HEK293 (cell line): ENCODE measurements at regions not wholly inside any gene's neighbourhood (a gene's known extent, or its start where the extent isn't known, plus 50 kb on each side); places are given as distances from the start of the nearest gene placed in this dataset.

ENCODE experiments used
- CTCF ChIA-PET: fragments of 350-600 bp; formaldehyde crosslinking; extraction: SDS; loops from one replicate; lab custom pipeline; 2021; ENCODE audit warnings: antibody characterized with exemption; lab: Yijun Ruan, JAX
- POLR2A ChIA-PET: fragments of 300-600 bp; formaldehyde crosslinking; extraction: SDS; loops from one replicate; lab custom pipeline; 2020; ENCODE audit warnings: antibody characterized with exemption, inconsistent platforms; lab: Yijun Ruan, JAX
- H3K27ac ChIP-seq: fragments of 200-500 bp; sonication (Bioruptor generic); 2 replicates; pipeline ENCODE4 v1.5.1; 2014; ENCODE audit warnings: low read depth, low read length, control low read depth, inconsistent platforms; ENCODE audit errors: extremely low read depth
- H3K36me3 ChIP-seq, 2 experiments: fragments of 200-500 bp in 1 of 2; sonication (Bioruptor generic) in 1 of 2; 1 replicate in 1 of 2; 2 replicates in 1 of 2; pipeline ENCODE4 v1.5.1; 2014 to 2017; ENCODE audit warnings: inconsistent platforms in 2 of 2, low read length in 2 of 2; ENCODE audit not compliant: control insufficient read depth in 2 of 2, insufficient read depth in 1 of 2
- H3K4me1 ChIP-seq: fragments of 200-500 bp; sonication (Bioruptor generic); 2 replicates; pipeline ENCODE4 v1.5.1; 2014; ENCODE audit warnings: mild to moderate bottlenecking, low read length, inconsistent platforms; ENCODE audit not compliant: control insufficient read depth, insufficient read depth
- H3K4me3 ChIP-seq: 2 replicates; pipeline ENCODE4 v1.5.1; 2011; ENCODE audit warnings: low read depth, mild to moderate bottlenecking, control low read depth, low read length, moderate library complexity
- H3K9me3 ChIP-seq: fragments of 200-500 bp; sonication (Bioruptor generic); 2 replicates; pipeline ENCODE4 v1.5.1; 2014; ENCODE audit warnings: low read depth, low read length, inconsistent platforms; ENCODE audit not compliant: control insufficient read depth, insufficient read depth
- BCL11B ChIP-seq: fragments of 450-650 bp; formaldehyde crosslinking; IDR thresholded peaks from 2 replicates; pipeline ENCODE4 v1.5.1; 2016; ENCODE audit warnings: low read depth, missing biosample characterization, missing genetic modification characterization
- HOXC10 ChIP-seq: sonication (generic); formaldehyde crosslinking; IDR thresholded peaks from 2 replicates; pipeline ENCODE4 v1.8.1; 2023; ENCODE audit warnings: mild to moderate bottlenecking, missing genetic modification reagents
- KLF9 ChIP-seq: fragments of 450-650 bp; formaldehyde crosslinking; IDR thresholded peaks from 2 replicates; pipeline ENCODE4 v1.5.1; 2016; ENCODE audit warnings: missing biosample characterization, missing genetic modification characterization, low read depth
- MEIS1 ChIP-seq: sonication (generic); formaldehyde crosslinking; IDR thresholded peaks from 2 replicates; pipeline ENCODE4 v1.8.1; 2022; ENCODE audit warnings: missing genetic modification reagents, mild to moderate bottlenecking, borderline replicate concordance
- SP2 ChIP-seq: fragments of 450-650 bp; formaldehyde crosslinking; IDR thresholded peaks from 2 replicates; pipeline ENCODE4 v1.5.1; 2016; ENCODE audit warnings: missing biosample characterization, missing genetic modification characterization
- ZBTB20 ChIP-seq: fragments of 450-650 bp; formaldehyde crosslinking; IDR thresholded peaks from 2 replicates; pipeline ENCODE4 v1.5.1; 2016; ENCODE audit warnings: missing biosample characterization, missing genetic modification characterization
- ZFHX2 ChIP-seq: fragments of 450-650 bp; formaldehyde crosslinking; conservative IDR thresholded peaks from 2 replicates; pipeline ENCODE4 v1.5.1; 2016; ENCODE audit warnings: missing biosample characterization, missing genetic modification characterization
- ZFP3 ChIP-seq: fragments of 450-650 bp; formaldehyde crosslinking; IDR thresholded peaks from 2 replicates; pipeline ENCODE4 v1.5.1; 2016; ENCODE audit warnings: low read depth, missing biosample characterization, missing genetic modification characterization
- ZNF140 ChIP-seq: fragments of 450-650 bp; formaldehyde crosslinking; IDR thresholded peaks from 2 replicates; pipeline ENCODE4 v1.5.1; 2016; ENCODE audit warnings: missing biosample characterization, missing genetic modification characterization
- ZNF211 ChIP-seq: fragments of 450-650 bp; formaldehyde crosslinking; IDR thresholded peaks from 2 replicates; pipeline ENCODE4 v1.5.1; 2016; ENCODE audit warnings: low read depth, missing biosample characterization, missing genetic modification characterization
- ZNF221 ChIP-seq: fragments of 450-650 bp; formaldehyde crosslinking; IDR thresholded peaks from 2 replicates; pipeline ENCODE4 v1.5.1; 2017; ENCODE audit warnings: missing biosample characterization, missing genetic modification characterization, borderline replicate concordance
- ZNF248 ChIP-seq: fragments of 450-650 bp; formaldehyde crosslinking; IDR thresholded peaks from 2 replicates; pipeline ENCODE4 v1.5.1; 2017; ENCODE audit warnings: missing biosample characterization, missing genetic modification characterization
- ZNF292 ChIP-seq: fragments of 450-650 bp; formaldehyde crosslinking; IDR thresholded peaks from 2 replicates; pipeline ENCODE4 v1.5.1; 2016; ENCODE audit warnings: low read depth, missing biosample characterization, missing genetic modification characterization, borderline replicate concordance
- ZNF394 ChIP-seq: fragments of 450-650 bp; formaldehyde crosslinking; IDR thresholded peaks from 2 replicates; pipeline ENCODE4 v1.5.1; 2016; ENCODE audit warnings: missing biosample characterization, missing genetic modification characterization, mild to moderate bottlenecking, moderate library complexity, borderline replicate concordance
- ZNF416 ChIP-seq: fragments of 450-650 bp; formaldehyde crosslinking; IDR thresholded peaks from 2 replicates; pipeline ENCODE4 v1.5.1; 2016; ENCODE audit warnings: missing biosample characterization, missing genetic modification characterization
- ZNF530 ChIP-seq: fragments of 450-650 bp; formaldehyde crosslinking; IDR thresholded peaks from 2 replicates; pipeline ENCODE4 v1.5.1; 2016; ENCODE audit warnings: low read depth, missing biosample characterization, missing genetic modification characterization
- ZNF561 ChIP-seq: fragments of 450-650 bp; IDR thresholded peaks from 2 replicates; pipeline ENCODE4 v1.5.1; 2018; ENCODE audit warnings: missing biosample characterization, missing genetic modification characterization, borderline replicate concordance
- ZNF76 ChIP-seq: fragments of 450-650 bp; formaldehyde crosslinking; IDR thresholded peaks from 2 replicates; pipeline ENCODE4; 2016; ENCODE audit warnings: low read depth, missing biosample characterization, missing genetic modification characterization, borderline replicate concordance
- ZNF792 ChIP-seq: fragments of 450-650 bp; formaldehyde crosslinking; IDR thresholded peaks from 2 replicates; pipeline ENCODE4 v1.5.1; 2016; ENCODE audit warnings: missing biosample characterization, missing genetic modification characterization
- TF ChIP-seq, protein P1 (sequence below): fragments of 450-650 bp; formaldehyde crosslinking; IDR thresholded peaks from 2 replicates; pipeline ENCODE4 v1.5.1; 2016; ENCODE audit warnings: missing biosample characterization, missing genetic modification characterization
- TF ChIP-seq, protein P2 (sequence below): fragments of 450-650 bp; formaldehyde crosslinking; IDR thresholded peaks from 2 replicates; pipeline ENCODE4 v1.5.1; 2016; ENCODE audit warnings: missing biosample characterization, missing genetic modification characterization
- TF ChIP-seq, protein P3 (sequence below): fragments of 450-650 bp; formaldehyde crosslinking; IDR thresholded peaks from 2 replicates; pipeline ENCODE4 v1.5.1; 2017; ENCODE audit warnings: missing biosample characterization, mild to moderate bottlenecking, missing genetic modification characterization, moderate library complexity

DNA sequence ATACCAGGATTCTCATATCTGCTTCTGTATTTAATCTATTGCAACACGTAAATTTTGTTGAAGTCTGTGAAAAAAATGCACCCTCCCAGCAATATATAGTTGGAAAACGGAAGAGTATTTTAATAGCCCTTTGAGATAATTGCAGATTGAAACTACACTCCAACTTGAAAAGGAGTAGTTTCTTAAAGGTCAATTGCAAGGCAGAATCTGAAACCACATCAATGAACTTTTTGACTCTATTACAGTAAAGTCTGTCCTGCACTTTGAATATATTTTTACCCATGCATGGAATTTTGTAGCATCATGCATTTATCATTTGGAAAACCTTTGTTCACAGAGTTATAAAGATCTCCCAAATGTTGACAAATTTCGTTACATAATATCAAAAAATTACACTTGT is 311.6 kb upstream of the NREP start (continued):
- TF ChIP-seq MEIS1 (CRISPR knock-in tag) (no peak), ZNF221 (tag by site-specific recombination) (no peak)

DNA sequence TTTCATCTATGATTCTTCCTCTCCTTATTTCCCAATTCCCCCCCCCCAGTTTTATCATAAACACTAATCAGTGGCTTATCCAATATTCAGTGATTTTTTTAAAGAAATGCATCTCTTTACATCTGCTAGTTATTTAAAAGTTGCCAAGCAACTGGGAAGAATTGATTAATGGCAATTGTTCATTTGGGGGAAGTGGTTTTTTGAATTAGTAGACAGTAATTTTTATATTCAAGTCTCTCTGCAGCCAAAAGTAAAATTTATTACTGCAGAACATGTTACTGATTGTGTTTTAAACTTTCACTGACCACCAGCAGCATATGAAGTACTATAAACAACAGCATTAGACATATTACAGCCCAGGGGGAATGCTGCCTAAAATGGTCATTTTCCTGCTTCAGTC is 308.8 kb upstream of the NREP start:
- Histone ChIP-seq H3K36me3 (no peaks in the 10 kb centered on the region), H3K4me3 (no peak overlapping the region), H3K9me3 (no peaks in the 10 kb centered on the region), H3K4me1 (no peaks in the 10 kb centered on the region), H3K27ac (no peak overlapping the region)
- TF ChIP-seq KLF9 (tag by site-specific recombination), result no peak
- TF ChIP-seq, protein P1, sequence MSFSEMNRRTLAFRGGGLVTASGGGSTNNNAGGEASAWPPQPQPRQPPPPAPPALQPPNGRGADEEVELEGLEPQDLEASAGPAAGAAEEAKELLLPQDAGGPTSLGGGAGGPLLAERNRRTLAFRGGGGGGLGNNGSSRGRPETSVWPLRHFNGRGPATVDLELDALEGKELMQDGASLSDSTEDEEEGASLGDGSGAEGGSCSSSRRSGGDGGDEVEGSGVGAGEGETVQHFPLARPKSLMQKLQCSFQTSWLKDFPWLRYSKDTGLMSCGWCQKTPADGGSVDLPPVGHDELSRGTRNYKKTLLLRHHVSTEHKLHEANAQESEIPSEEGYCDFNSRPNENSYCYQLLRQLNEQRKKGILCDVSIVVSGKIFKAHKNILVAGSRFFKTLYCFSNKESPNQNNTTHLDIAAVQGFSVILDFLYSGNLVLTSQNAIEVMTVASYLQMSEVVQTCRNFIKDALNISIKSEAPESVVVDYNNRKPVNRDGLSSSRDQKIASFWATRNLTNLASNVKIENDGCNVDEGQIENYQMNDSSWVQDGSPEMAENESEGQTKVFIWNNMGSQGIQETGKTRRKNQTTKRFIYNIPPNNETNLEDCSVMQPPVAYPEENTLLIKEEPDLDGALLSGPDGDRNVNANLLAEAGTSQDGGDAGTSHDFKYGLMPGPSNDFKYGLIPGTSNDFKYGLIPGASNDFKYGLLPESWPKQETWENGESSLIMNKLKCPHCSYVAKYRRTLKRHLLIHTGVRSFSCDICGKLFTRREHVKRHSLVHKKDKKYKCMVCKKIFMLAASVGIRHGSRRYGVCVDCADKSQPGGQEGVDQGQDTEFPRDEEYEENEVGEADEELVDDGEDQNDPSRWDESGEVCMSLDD (tag by site-specific recombination), result no peak
- TF ChIP-seq BCL11B (tag by site-specific recombination), result no peak
- TF ChIP-seq ZFP3 (tag by site-specific recombination), result no peak
- TF ChIP-seq ZNF292 (tag by site-specific recombination), result no peak
- TF ChIP-seq HOXC10 (CRISPR knock-in tag), result no peak
- TF ChIP-seq, protein P2, sequence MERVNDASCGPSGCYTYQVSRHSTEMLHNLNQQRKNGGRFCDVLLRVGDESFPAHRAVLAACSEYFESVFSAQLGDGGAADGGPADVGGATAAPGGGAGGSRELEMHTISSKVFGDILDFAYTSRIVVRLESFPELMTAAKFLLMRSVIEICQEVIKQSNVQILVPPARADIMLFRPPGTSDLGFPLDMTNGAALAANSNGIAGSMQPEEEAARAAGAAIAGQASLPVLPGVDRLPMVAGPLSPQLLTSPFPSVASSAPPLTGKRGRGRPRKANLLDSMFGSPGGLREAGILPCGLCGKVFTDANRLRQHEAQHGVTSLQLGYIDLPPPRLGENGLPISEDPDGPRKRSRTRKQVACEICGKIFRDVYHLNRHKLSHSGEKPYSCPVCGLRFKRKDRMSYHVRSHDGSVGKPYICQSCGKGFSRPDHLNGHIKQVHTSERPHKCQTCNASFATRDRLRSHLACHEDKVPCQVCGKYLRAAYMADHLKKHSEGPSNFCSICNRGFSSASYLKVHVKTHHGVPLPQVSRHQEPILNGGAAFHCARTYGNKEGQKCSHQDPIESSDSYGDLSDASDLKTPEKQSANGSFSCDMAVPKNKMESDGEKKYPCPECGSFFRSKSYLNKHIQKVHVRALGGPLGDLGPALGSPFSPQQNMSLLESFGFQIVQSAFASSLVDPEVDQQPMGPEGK (tag by site-specific recombination), result no peak
- no peak for TF ChIP-seq ZNF416
- ChIA-PET POLR2A (no interaction called here), CTCF (no interaction called here)

DNA sequence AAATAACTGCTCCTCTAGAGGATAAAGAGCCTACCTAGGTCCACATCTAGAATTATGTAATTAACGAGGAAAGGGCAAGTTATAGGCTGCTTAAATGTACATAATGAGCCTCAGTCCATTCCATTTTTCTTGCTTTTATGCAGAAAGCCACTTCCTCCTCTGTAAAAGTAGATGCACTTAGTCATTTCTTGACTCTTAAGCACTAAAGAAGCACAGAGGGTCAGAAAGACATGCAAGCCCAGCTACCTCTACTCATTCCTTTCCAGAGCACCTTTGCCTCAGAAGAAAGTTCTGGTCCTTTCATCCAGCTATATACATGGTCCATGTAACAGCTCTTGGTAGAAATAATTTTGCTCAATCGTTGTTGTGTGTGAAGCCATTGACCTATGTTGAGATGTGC is 308.0 kb upstream of the NREP start:
- CTCF ChIA-PET, result interaction anchor here (0.6 kb wide), 1 partner anchor 1198 kb away, joined by 3 read pairs; no protein-coding TSS in a partner anchor
- POLR2A ChIA-PET, result no interaction called here
- no peak for TF ChIP-seq HOXC10 (CRISPR knock-in tag)
- TF ChIP-seq SP2 (tag by site-specific recombination), result no peak
- TF ChIP-seq ZBTB20 (tag by site-specific recombination), result no peak
- TF ChIP-seq ZNF140, result no peak
- TF ChIP-seq ZFHX2 (tag by site-specific recombination), result no peak
- no peak for TF ChIP-seq ZNF561 (tag by site-specific recombination)
- TF ChIP-seq ZNF248 (tag by site-specific recombination), result no peak
- no peak for TF ChIP-seq ZNF530 (tag by site-specific recombination)
- TF ChIP-seq, protein P3, sequence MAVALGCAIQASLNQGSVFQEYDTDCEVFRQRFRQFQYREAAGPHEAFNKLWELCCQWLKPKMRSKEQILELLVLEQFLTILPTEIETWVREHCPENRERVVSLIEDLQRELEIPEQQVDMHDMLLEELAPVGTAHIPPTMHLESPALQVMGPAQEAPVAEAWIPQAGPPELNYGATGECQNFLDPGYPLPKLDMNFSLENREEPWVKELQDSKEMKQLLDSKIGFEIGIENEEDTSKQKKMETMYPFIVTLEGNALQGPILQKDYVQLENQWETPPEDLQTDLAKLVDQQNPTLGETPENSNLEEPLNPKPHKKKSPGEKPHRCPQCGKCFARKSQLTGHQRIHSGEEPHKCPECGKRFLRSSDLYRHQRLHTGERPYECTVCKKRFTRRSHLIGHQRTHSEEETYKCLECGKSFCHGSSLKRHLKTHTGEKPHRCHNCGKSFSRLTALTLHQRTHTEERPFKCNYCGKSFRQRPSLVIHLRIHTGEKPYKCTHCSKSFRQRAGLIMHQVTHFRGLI (tag by site-specific recombination), result no peak
- no peak for TF ChIP-seq ZNF76
- no peak for TF ChIP-seq ZNF211 (tag by site-specific recombination)
- no peak for TF ChIP-seq ZNF792 (tag by site-specific recombination)
- no peak for TF ChIP-seq ZNF394
- Histone ChIP-seq H3K27ac (no peak overlapping the region), H3K9me3 (no peaks in the 10 kb centered on the region), H3K36me3 (no peaks in the 10 kb centered on the region), H3K4me3 (no peak overlapping the region), H3K4me1 (no peaks in the 10 kb centered on the region)
